Left lung (tissue), 4 donors: ENCODE measurements at regions not wholly inside any gene's neighbourhood (a gene's known extent, or its start where the extent isn't known, plus 50 kb on each side); places are given as distances from the start of the nearest gene placed in this dataset.
A peak's percentile ranks its signal among the peaks of the same experiment; 100 is the strongest.
"Not testable (repeated sequence)": the region's sequence is repeated elsewhere in the genome, so short reads cannot be mapped to it uniquely, and the experiment has no call there.

Source experiments
- ATAC-seq: fragments of 200-7000 bp; cut with Tn5 transposase; one replicate; pipeline ENCODE4 v1.9.1; 2020; ENCODE audit warnings: moderate library complexity
- DNase-seq, 4 donors: peaks; one replicate each; pipeline ENCODE4 v3.0.0-alpha.2; 2013 to 2020
- H3K27ac ChIP-seq, 2 donors: fragments of 200-600 bp; sonication (generic) in 1 of 2; one replicate each; pipeline versions ENCODE4 v1.5.0 to v1.8.0; 2020 to 2021
- H3K27me3 ChIP-seq, 2 donors: fragments of 200-600 bp; sonication (generic) in 1 of 2; one replicate each; pipeline versions ENCODE4 v1.5.0 to v1.8.0; 2020 to 2021
- H3K36me3 ChIP-seq, 2 donors: fragments of 200-600 bp; sonication (generic) in 1 of 2; one replicate each; pipeline versions ENCODE4 v1.5.0 to v1.8.0; 2020 to 2021
- H3K4me1 ChIP-seq, 2 donors: fragments of 200-600 bp; one replicate each; pipeline ENCODE4 v1.8.0; 2021
- H3K4me3 ChIP-seq, 2 donors: fragments of 200-600 bp; sonication (generic) in 1 of 2; one replicate each; pipeline versions ENCODE4 v1.5.0 to v1.8.0; 2020 to 2021; ENCODE audit warnings: mild to moderate bottlenecking in 1 of 2
- H3K9me3 ChIP-seq, 2 donors: fragments of 200-600 bp; sonication (generic) in 1 of 2; one replicate each; pipeline versions ENCODE4 v1.5.0 to v1.8.0; 2020 to 2021
- intact Hi-C, 2 donors: fragments of 100-400 bp; cut with DNase I; formaldehyde crosslinking; loops; one replicate each; pipeline versions ENCODE4 v1.11.2 to v1.14.2; 2022
- TF ChIP-seq, protein P1 (sequence below), 2 donors: fragments of 200-600 bp; sonication (generic) in 1 of 2; IDR thresholded peaks; one replicate each; pipeline versions ENCODE4 v1.5.0 to v1.8.0; 2021; ENCODE audit warnings: antibody characterized with exemption in 2 of 2
- donor health status: DM: no; HTN: yes; CAD: no.
- donor health status: DM: no; HTN: no; CAD: no.

DNA sequence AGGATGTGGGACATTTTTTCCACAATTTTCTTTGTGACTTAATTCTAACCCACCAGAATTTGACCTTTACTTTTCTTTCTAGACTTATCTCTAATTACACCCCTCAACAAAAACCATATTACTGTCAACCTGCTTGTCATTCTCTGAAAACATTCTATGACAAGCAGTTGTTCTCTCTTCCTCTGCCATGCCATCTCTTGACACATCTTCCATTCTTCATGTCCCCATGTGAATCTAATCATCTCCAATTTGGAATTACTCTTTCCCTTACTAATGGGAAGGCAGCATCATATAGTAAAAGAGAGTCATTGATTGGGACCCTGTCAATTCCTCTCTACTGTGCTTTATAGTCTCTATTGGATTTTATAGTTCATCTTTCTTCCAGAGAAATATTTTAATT lies 61.3 kb upstream of the P2RY1 start:
- Histone ChIP-seq H3K4me1 (no peaks in the 10 kb centered on the region), H3K9me3 (no peaks in the 10 kb centered on the region), H3K27ac (no peak overlapping the region), H3K27me3 (no peaks in the 10 kb centered on the region), H3K36me3 (no peaks in the 10 kb centered on the region), H3K4me3 (no peak overlapping the region)
- TF ChIP-seq, protein P1, sequence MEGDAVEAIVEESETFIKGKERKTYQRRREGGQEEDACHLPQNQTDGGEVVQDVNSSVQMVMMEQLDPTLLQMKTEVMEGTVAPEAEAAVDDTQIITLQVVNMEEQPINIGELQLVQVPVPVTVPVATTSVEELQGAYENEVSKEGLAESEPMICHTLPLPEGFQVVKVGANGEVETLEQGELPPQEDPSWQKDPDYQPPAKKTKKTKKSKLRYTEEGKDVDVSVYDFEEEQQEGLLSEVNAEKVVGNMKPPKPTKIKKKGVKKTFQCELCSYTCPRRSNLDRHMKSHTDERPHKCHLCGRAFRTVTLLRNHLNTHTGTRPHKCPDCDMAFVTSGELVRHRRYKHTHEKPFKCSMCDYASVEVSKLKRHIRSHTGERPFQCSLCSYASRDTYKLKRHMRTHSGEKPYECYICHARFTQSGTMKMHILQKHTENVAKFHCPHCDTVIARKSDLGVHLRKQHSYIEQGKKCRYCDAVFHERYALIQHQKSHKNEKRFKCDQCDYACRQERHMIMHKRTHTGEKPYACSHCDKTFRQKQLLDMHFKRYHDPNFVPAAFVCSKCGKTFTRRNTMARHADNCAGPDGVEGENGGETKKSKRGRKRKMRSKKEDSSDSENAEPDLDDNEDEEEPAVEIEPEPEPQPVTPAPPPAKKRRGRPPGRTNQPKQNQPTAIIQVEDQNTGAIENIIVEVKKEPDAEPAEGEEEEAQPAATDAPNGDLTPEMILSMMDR (IDR thresholded peaks at IDR 0.05): no peak
- ATAC-seq: no peak
- intact Hi-C loops: no loop called here
- no peak for DNase-seq

DNA sequence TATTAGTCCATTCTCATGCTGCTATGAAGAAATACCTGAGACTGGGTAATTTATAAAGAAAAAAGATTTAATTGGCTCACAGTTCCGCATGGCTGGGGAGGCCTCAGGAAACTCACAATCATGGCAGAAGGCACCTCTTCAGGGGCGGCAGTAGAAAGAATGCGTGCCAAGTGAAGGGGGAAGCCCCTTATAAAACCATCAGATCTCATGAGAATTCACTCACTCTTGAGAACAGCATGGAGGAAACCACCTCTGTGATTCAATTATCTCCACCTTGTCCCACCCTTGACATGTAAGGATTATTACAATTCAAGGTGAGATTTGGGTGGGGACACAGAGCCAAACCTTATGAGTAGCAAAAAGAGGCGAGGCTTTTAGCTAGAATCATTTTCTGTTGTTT lies 60.7 kb upstream of the P2RY1 start:
- intact Hi-C loops, H3K4me1 ChIP-seq, ATAC-seq, H3K27me3 ChIP-seq, DNase-seq, H3K27ac ChIP-seq, H3K9me3 ChIP-seq, H3K4me3 ChIP-seq, H3K36me3 ChIP-seq: not testable (repeated sequence)

DNA sequence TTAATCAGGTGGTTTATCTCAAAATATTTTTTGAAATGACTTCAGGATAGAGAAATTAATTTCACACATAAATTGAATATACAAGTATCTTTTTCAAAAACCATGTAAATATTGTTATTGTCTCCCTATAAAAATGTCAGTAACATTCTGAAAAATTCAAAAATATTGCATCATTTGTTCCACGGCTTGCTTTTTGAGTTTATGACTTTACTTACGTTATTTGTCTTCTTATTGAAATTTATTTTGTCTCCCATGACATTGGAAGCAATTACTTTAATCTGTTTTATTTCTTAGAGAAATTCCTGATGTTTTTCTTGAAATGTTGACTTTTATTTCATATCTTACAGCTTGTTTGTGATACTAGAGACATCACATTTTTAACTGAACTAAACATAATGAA lies 56.9 kb upstream of the P2RY1 start:
- TF ChIP-seq, protein P1 (IDR thresholded peaks at IDR 0.05): no peak
- ATAC-seq (no peak), DNase-seq (no peak)
- Histone ChIP-seq H3K9me3 (no peaks in the 10 kb centered on the region), H3K36me3 (no peaks in the 10 kb centered on the region), H3K4me3 (no peak overlapping the region), H3K27me3 (no peaks in the 10 kb centered on the region), H3K4me1 (no peaks in the 10 kb centered on the region), H3K27ac (no peak overlapping the region)
- intact Hi-C loops: no loop called here

GRCh38 chr3:152779653-152780052 lies 55.3 kb upstream of the P2RY1 start:
- no peak overlapping the region for H3K4me3 ChIP-seq
- DNase-seq (peak in 2 of 4 donors; percentile 50 to 62), ATAC-seq (no peak)
- no peaks in the 10 kb centered on the region for H3K4me1 ChIP-seq
- H3K9me3 ChIP-seq: no peaks in the 10 kb centered on the region
- intact Hi-C loops: no loop called here
- H3K27me3 ChIP-seq: no peaks in the 10 kb centered on the region
- no peaks in the 10 kb centered on the region for H3K36me3 ChIP-seq
- TF ChIP-seq, protein P1 (IDR thresholded peaks at IDR 0.05): no peak
- H3K27ac ChIP-seq: no peak overlapping the region

- TF ChIP-seq, protein P1 (IDR thresholded peaks at IDR 0.05): no peak
- intact Hi-C loops: no loop called here
- DNase-seq: no peak
- Histone ChIP-seq H3K27ac (no peak overlapping the region), H3K36me3 (no peaks in the 10 kb centered on the region), H3K27me3 (no peaks in the 10 kb centered on the region), H3K4me3 (no peak overlapping the region), H3K9me3 (no peaks in the 10 kb centered on the region), H3K4me1 (no peaks in the 10 kb centered on the region)
- no peak for ATAC-seq
Observed at GRCh38 chr3:152780553-152780952, 54.4 kb upstream of the P2RY1 start.

DNA sequence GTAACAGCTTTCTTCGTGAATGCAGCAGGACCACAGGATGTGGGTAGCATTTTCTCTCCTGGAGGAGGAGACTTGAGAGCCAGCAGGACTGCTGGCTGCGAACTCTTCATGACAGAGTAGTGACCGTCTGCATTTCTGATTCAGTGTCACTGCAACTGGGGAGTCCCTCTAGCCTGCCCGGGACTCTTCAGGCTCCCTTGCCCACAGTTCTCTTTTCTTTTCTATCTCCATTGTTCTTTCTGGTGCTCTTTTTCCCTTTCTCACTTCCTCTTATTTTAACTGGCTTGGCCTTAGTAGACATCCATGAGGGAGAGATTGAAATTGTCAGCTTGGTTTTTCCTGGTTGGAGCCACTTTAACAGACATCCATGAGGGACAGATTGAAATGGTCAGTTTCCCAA lies 49.9 kb upstream of the P2RY1 start:
- ATAC-seq (no peak), DNase-seq (no peak)
- Histone ChIP-seq H3K36me3 (no peaks in the 10 kb centered on the region), H3K27me3 (no peaks in the 10 kb centered on the region), H3K27ac (no peak overlapping the region), H3K4me3 (no peak overlapping the region), H3K9me3 (peaks cover 0 to 14% of the 10 kb centered on the region in 2 donors), H3K4me1 (no peaks in the 10 kb centered on the region)
- intact Hi-C loops: no loop called here
- TF ChIP-seq, protein P1 (IDR thresholded peaks at IDR 0.05): no peak
